GM23338 (cell line): ENCODE measurements at regions not wholly inside any gene's neighbourhood (a gene's known extent, or its start where the extent isn't known, plus 50 kb on each side); places are given as distances from the start of the nearest gene placed in this dataset.

ENCODE experiments used
- ATAC-seq: fragments of 200-7000 bp; cut with Tn5 transposase; 3 replicates; pipeline ENCODE4 v1.9.1; 2020
- DNase-seq: peaks from one replicate; pipeline ENCODE4 v3.0.0-alpha.2; 2015; ENCODE audit warnings: low spot score
- H2AFZ ChIP-seq: fragments of 200-600 bp; sonication (generic); 2 replicates; pipeline ENCODE4 v1.8.0; 2016; ENCODE audit warnings: antibody characterized with exemption, mild to moderate bottlenecking, moderate library complexity
- H3F3A ChIP-seq: fragments of 200-600 bp; sonication (generic); replicated peaks from 2 replicates; pipeline ENCODE4 v1.8.0; 2017; ENCODE audit warnings: antibody characterized with exemption, mixed run types, low read depth
- H3K27ac ChIP-seq: fragments of 200-600 bp; sonication (generic); 2 replicates; pipeline ENCODE4 v1.6.1; 2016; ENCODE audit warnings: low read depth
- H3K27me3 ChIP-seq: fragments of 200-600 bp; sonication (generic); 2 replicates; pipeline ENCODE4 v1.8.0; 2016; ENCODE audit warnings: mild to moderate bottlenecking, mixed run types, moderate library complexity; ENCODE audit not compliant: insufficient read depth
- H3K36me3 ChIP-seq: fragments of 200-600 bp; sonication (generic); 2 replicates; pipeline ENCODE4 v1.8.0; 2016; ENCODE audit warnings: mild to moderate bottlenecking; ENCODE audit not compliant: insufficient read depth
- H3K4me1 ChIP-seq: fragments of 200-600 bp; sonication (generic); 2 replicates; pipeline ENCODE4 v1.8.0; 2016; ENCODE audit warnings: mild to moderate bottlenecking, moderate library complexity; ENCODE audit not compliant: insufficient read depth
- H3K4me2 ChIP-seq: fragments of 200-600 bp; sonication (generic); 2 replicates; pipeline ENCODE4 v1.7.1; 2017; ENCODE audit warnings: mixed run types
- H3K4me3 ChIP-seq: fragments of 200-600 bp; sonication (generic); 2 replicates; pipeline ENCODE4 v1.6.1; 2016; ENCODE audit warnings: mixed run types
- H3K79me2 ChIP-seq: fragments of 200-600 bp; sonication (generic); replicated peaks from 2 replicates; pipeline ENCODE4 v1.8.0; 2017; ENCODE audit warnings: mild to moderate bottlenecking; ENCODE audit not compliant: insufficient read depth
- H3K9me2 ChIP-seq: fragments of 200-600 bp; sonication (generic); 2 replicates; pipeline ENCODE4 v1.8.0; 2017; ENCODE audit not compliant: insufficient read depth
- H4K20me1 ChIP-seq: fragments of 200-600 bp; sonication (generic); replicated peaks from 2 replicates; pipeline ENCODE4 v1.8.0; 2017; ENCODE audit warnings: mild to moderate bottlenecking; ENCODE audit not compliant: insufficient read depth
- H3K27ac Mint-ChIP-seq: 2 replicates; pipeline ENCODE4 v1.8.0; 2020; ENCODE audit warnings: inconsistent platforms, mild to moderate bottlenecking, moderate library complexity, mixed read lengths
- H3K27me3 Mint-ChIP-seq: 3 replicates; pipeline ENCODE4 v1.8.0; 2022; ENCODE audit warnings: low read depth, mild to moderate bottlenecking, moderate library complexity, mixed read lengths, inconsistent platforms; ENCODE audit not compliant: insufficient read depth, poor library complexity
- H3K36me3 Mint-ChIP-seq: 3 replicates; pipeline ENCODE4 v1.8.0; 2021; ENCODE audit warnings: low read depth, mild to moderate bottlenecking, inconsistent platforms, moderate library complexity, mixed read lengths
- H3K4me1 Mint-ChIP-seq: 3 replicates; pipeline ENCODE4 v1.8.0; 2020; ENCODE audit warnings: mild to moderate bottlenecking, inconsistent platforms, mixed read lengths
- H3K4me3 Mint-ChIP-seq: 3 replicates; pipeline ENCODE4 v1.8.0; 2021; ENCODE audit warnings: moderate library complexity, mild to moderate bottlenecking, inconsistent platforms, mixed read lengths
- H3K9me3 Mint-ChIP-seq: 3 replicates; pipeline ENCODE4 v1.8.0; 2020; ENCODE audit warnings: moderate library complexity, mild to moderate bottlenecking, inconsistent platforms, mixed read lengths
- CREB1 ChIP-seq: fragments of 250-450 bp; sonication (Bioruptor Pico); IDR thresholded peaks from 2 replicates; pipeline ENCODE4 v1.5.0; 2020; ENCODE audit warnings: low read depth, mild to moderate bottlenecking, moderate library complexity
- EZH2phosphoT487 ChIP-seq: fragments of 200-600 bp; sonication (generic); IDR thresholded peaks from one replicate; pipeline ENCODE4 v1.8.1; 2018; ENCODE audit warnings: antibody characterized with exemption; ENCODE audit not compliant: unreplicated experiment
- STAT1 ChIP-seq: IDR thresholded peaks from one replicate; pipeline ENCODE4 v1.6.1; 2016; ENCODE audit warnings: antibody characterized with exemption; ENCODE audit not compliant: unreplicated experiment
- ZNF114 ChIP-seq: fragments of 250-450 bp; sonication (Bioruptor Pico); IDR thresholded peaks from 2 replicates; pipeline ENCODE4 v1.5.0; 2020; ENCODE audit warnings: mild to moderate bottlenecking, moderate library complexity
- ZNF331 ChIP-seq: fragments of 250-450 bp; sonication (Bioruptor Pico); IDR thresholded peaks from 2 replicates; pipeline ENCODE4 v1.5.0; 2020; ENCODE audit warnings: low read depth, mild to moderate bottlenecking, moderate library complexity
- TF ChIP-seq, protein P1 (sequence below), 2 experiments: fragments of 200-600 bp in 1 of 2; sonication (generic) in 1 of 2; conservative IDR thresholded peaks; 2 replicates each; pipeline versions ENCODE4 v1.5.1 to v1.6.1; 2016 to 2017; ENCODE audit warnings: antibody characterized with exemption in 2 of 2, low read depth in 2 of 2, mild to moderate bottlenecking in 2 of 2, moderate library complexity in 1 of 2
- TF ChIP-seq, protein P2 (sequence below): IDR thresholded peaks from one replicate; pipeline ENCODE4 v1.6.1; 2018; ENCODE audit warnings: antibody characterized with exemption; ENCODE audit not compliant: unreplicated experiment
- TF ChIP-seq, protein P3 (sequence below): IDR thresholded peaks from 2 replicates; pipeline ENCODE4 v1.6.1; 2016; ENCODE audit warnings: antibody characterized with exemption
- TF ChIP-seq, protein P4 (sequence below): fragments of 250-450 bp; sonication (Bioruptor Pico); IDR thresholded peaks from 2 replicates; pipeline ENCODE4 v1.5.0; 2020; ENCODE audit warnings: mild to moderate bottlenecking, moderate library complexity

DNA sequence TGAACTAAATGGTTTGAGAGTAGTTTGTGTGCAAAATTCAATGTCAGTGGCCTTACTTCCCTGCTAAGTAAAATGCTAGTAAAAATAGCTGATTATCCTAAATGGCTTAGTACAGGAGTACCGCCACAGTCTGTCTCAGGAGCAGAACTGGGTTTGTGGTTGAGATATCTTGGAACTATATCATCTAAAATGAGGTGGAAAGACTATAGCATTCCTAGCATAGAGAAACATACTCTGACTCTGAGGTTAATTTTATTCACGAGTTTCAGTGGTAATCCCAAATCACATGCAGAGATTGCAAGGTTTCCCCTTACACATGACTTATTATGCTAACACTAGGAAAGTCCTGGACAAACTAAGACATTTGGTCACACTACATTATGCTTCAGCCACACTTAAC is 70.4 kb downstream of the OR13H1 start (continued):
- TF ChIP-seq, protein P1, sequence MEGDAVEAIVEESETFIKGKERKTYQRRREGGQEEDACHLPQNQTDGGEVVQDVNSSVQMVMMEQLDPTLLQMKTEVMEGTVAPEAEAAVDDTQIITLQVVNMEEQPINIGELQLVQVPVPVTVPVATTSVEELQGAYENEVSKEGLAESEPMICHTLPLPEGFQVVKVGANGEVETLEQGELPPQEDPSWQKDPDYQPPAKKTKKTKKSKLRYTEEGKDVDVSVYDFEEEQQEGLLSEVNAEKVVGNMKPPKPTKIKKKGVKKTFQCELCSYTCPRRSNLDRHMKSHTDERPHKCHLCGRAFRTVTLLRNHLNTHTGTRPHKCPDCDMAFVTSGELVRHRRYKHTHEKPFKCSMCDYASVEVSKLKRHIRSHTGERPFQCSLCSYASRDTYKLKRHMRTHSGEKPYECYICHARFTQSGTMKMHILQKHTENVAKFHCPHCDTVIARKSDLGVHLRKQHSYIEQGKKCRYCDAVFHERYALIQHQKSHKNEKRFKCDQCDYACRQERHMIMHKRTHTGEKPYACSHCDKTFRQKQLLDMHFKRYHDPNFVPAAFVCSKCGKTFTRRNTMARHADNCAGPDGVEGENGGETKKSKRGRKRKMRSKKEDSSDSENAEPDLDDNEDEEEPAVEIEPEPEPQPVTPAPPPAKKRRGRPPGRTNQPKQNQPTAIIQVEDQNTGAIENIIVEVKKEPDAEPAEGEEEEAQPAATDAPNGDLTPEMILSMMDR (conservative IDR thresholded peaks at IDR 0.05; ENCODE audit: low read depth in 2 of 2): no peak

DNA sequence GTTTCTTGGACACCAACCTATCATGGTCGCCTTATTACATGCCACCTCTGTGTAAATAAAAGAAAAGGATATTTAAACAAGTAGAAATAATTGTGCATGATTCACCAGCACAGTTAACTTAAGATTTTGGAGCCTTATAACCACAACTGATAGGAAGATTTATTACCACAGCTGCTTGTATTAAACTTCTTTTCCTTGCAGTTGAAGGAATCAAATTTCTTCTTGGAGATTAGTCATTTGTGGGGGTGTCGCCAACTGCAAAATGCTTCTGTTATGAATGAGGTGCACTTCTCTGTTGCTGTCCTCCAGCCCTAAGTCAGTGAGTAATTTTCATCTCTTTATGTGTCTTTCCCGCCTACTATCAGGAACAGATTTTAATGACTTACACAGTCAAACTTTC is 73.3 kb downstream of the OR13H1 start:
- Histone ChIP-seq H3K9me2 (no peaks in the 10 kb centered on the region), H3K79me2 (no peaks in the 10 kb centered on the region), H3K4me3 (no peak overlapping the region), H3K4me1 (no peaks in the 10 kb centered on the region), H3K27me3 (no peaks in the 10 kb centered on the region), H2AFZ (no peak overlapping the region), H3F3A (no peaks in the 10 kb centered on the region), H4K20me1 (no peaks in the 10 kb centered on the region), H3K36me3 (no peaks in the 10 kb centered on the region), H3K27ac (no peak overlapping the region), H3K4me2 (no peak overlapping the region)
- no peaks in the 10 kb centered on the region for H3K27me3 Mint-ChIP-seq
- H3K27ac Mint-ChIP-seq: no peak overlapping the region
- no peaks in the 10 kb centered on the region for H3K4me1 Mint-ChIP-seq
- ATAC-seq (no peak), DNase-seq (no peak)
- H3K4me3 Mint-ChIP-seq: no peak overlapping the region
- no peaks in the 10 kb centered on the region for H3K9me3 Mint-ChIP-seq
- TF ChIP-seq EZH2phosphoT487 (no peak), ZNF331 (no peak), STAT1 (no peak), CREB1 (CRISPR knock-in tag) (no peak), ZNF114 (CRISPR knock-in tag) (no peak)
- TF ChIP-seq, protein P2, sequence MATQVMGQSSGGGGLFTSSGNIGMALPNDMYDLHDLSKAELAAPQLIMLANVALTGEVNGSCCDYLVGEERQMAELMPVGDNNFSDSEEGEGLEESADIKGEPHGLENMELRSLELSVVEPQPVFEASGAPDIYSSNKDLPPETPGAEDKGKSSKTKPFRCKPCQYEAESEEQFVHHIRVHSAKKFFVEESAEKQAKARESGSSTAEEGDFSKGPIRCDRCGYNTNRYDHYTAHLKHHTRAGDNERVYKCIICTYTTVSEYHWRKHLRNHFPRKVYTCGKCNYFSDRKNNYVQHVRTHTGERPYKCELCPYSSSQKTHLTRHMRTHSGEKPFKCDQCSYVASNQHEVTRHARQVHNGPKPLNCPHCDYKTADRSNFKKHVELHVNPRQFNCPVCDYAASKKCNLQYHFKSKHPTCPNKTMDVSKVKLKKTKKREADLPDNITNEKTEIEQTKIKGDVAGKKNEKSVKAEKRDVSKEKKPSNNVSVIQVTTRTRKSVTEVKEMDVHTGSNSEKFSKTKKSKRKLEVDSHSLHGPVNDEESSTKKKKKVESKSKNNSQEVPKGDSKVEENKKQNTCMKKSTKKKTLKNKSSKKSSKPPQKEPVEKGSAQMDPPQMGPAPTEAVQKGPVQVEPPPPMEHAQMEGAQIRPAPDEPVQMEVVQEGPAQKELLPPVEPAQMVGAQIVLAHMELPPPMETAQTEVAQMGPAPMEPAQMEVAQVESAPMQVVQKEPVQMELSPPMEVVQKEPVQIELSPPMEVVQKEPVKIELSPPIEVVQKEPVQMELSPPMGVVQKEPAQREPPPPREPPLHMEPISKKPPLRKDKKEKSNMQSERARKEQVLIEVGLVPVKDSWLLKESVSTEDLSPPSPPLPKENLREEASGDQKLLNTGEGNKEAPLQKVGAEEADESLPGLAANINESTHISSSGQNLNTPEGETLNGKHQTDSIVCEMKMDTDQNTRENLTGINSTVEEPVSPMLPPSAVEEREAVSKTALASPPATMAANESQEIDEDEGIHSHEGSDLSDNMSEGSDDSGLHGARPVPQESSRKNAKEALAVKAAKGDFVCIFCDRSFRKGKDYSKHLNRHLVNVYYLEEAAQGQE: no peak
- TF ChIP-seq, protein P3, sequence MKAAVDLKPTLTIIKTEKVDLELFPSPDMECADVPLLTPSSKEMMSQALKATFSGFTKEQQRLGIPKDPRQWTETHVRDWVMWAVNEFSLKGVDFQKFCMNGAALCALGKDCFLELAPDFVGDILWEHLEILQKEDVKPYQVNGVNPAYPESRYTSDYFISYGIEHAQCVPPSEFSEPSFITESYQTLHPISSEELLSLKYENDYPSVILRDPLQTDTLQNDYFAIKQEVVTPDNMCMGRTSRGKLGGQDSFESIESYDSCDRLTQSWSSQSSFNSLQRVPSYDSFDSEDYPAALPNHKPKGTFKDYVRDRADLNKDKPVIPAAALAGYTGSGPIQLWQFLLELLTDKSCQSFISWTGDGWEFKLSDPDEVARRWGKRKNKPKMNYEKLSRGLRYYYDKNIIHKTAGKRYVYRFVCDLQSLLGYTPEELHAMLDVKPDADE: no peak
- TF ChIP-seq, protein P4, sequence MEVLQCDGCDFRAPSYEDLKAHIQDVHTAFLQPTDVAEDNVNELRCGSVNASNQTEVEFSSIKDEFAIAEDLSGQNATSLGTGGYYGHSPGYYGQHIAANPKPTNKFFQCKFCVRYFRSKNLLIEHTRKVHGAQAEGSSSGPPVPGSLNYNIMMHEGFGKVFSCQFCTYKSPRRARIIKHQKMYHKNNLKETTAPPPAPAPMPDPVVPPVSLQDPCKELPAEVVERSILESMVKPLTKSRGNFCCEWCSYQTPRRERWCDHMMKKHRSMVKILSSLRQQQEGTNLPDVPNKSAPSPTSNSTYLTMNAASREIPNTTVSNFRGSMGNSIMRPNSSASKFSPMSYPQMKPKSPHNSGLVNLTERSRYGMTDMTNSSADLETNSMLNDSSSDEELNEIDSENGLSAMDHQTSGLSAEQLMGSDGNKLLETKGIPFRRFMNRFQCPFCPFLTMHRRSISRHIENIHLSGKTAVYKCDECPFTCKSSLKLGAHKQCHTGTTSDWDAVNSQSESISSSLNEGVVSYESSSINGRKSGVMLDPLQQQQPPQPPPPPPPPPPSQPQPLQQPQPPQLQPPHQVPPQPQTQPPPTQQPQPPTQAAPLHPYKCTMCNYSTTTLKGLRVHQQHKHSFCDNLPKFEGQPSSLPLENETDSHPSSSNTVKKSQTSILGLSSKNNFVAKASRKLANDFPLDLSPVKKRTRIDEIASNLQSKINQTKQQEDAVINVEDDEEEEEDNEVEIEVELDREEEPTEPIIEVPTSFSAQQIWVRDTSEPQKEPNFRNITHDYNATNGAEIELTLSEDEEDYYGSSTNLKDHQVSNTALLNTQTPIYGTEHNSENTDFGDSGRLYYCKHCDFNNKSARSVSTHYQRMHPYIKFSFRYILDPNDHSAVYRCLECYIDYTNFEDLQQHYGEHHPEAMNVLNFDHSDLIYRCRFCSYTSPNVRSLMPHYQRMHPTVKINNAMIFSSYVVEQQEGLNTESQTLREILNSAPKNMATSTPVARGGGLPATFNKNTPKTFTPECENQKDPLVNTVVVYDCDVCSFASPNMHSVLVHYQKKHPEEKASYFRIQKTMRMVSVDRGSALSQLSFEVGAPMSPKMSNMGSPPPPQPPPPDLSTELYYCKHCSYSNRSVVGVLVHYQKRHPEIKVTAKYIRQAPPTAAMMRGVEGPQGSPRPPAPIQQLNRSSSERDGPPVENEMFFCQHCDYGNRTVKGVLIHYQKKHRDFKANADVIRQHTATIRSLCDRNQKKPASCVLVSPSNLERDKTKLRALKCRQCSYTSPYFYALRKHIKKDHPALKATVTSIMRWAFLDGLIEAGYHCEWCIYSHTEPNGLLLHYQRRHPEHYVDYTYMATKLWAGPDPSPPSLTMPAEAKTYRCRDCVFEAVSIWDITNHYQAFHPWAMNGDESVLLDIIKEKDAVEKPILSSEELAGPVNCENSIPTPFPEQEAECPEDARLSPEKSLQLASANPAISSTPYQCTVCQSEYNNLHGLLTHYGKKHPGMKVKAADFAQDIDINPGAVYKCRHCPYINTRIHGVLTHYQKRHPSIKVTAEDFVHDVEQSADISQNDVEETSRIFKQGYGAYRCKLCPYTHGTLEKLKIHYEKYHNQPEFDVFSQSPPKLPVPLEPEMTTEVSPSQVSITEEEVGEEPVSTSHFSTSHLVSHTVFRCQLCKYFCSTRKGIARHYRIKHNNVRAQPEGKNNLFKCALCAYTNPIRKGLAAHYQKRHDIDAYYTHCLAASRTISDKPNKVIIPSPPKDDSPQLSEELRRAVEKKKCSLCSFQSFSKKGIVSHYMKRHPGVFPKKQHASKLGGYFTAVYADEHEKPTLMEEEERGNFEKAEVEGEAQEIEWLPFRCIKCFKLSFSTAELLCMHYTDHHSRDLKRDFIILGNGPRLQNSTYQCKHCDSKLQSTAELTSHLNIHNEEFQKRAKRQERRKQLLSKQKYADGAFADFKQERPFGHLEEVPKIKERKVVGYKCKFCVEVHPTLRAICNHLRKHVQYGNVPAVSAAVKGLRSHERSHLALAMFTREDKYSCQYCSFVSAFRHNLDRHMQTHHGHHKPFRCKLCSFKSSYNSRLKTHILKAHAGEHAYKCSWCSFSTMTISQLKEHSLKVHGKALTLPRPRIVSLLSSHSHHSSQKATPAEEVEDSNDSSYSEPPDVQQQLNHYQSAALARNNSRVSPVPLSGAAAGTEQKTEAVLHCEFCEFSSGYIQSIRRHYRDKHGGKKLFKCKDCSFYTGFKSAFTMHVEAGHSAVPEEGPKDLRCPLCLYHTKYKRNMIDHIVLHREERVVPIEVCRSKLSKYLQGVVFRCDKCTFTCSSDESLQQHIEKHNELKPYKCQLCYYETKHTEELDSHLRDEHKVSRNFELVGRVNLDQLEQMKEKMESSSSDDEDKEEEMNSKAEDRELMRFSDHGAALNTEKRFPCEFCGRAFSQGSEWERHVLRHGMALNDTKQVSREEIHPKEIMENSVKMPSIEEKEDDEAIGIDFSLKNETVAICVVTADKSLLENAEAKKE (CRISPR knock-in tag): no peak
- no peaks in the 10 kb centered on the region for H3K36me3 Mint-ChIP-seq
